ENCODE measurements at regions not wholly inside any gene's neighbourhood (a gene's known extent, or its start where the extent isn't known, plus 50 kb on each side); places are given as distances from the start of the nearest gene placed in this dataset.

GRCh38 chr13:50359779-50360178 lies 344.5 kb downstream of the KCNRG start:
- no peak for TF ChIP-seq CTCF (IDR thresholded peaks at IDR 0.05)
- TF ChIP-seq POLR2A (IDR thresholded peaks at IDR 0.05): no peak

Measured in heart left ventricle (tissue), 13 donors.